ENCODE measurements at regions not wholly inside any gene's neighbourhood (a gene's known extent, or its start where the extent isn't known, plus 50 kb on each side); places are given as distances from the start of the nearest gene placed in this dataset.

DNA sequence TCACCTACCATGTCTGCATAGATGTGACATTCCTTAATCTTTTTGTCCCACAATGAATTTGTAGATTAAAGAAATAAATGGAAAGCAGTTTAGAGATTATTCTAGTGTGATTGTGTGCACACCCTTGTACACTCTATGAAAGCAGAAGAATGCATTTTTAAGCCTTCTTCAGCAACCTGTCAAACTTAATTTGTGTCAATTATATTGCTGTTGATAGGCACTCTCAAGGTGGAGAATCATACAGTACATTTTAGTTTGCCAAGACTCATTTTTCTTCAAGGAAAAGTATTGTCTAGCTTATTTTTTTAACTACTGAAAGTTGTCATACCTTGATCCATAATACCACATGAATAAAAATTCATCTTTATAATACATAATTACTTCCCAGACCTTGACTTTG lies 1898.9 kb downstream of the OLFM4 start:
- H3K79me2 ChIP-seq: no peaks in the 10 kb centered on the region
- H3K9me2 ChIP-seq (replicated peaks; ENCODE audit: insufficient read depth): no peaks in the 10 kb centered on the region
- no peak overlapping the region for H3K4me2 ChIP-seq
- H3K4me1 ChIP-seq (ENCODE audit: insufficient read depth): no peaks in the 10 kb centered on the region
- no peak overlapping the region for H2AFZ ChIP-seq
- H3K36me3 ChIP-seq (replicated peaks; ENCODE audit: insufficient read depth, low read depth): no peaks in the 10 kb centered on the region
- no peak for DNase-seq (ENCODE audit: low spot score)
- H3K9me3 ChIP-seq (ENCODE audit: low read depth): no peaks in the 10 kb centered on the region
- TF ChIP-seq EZH2 (IDR thresholded peaks at IDR 0.05; ENCODE audit: borderline replicate concordance): no peak
- TF ChIP-seq, protein P1, sequence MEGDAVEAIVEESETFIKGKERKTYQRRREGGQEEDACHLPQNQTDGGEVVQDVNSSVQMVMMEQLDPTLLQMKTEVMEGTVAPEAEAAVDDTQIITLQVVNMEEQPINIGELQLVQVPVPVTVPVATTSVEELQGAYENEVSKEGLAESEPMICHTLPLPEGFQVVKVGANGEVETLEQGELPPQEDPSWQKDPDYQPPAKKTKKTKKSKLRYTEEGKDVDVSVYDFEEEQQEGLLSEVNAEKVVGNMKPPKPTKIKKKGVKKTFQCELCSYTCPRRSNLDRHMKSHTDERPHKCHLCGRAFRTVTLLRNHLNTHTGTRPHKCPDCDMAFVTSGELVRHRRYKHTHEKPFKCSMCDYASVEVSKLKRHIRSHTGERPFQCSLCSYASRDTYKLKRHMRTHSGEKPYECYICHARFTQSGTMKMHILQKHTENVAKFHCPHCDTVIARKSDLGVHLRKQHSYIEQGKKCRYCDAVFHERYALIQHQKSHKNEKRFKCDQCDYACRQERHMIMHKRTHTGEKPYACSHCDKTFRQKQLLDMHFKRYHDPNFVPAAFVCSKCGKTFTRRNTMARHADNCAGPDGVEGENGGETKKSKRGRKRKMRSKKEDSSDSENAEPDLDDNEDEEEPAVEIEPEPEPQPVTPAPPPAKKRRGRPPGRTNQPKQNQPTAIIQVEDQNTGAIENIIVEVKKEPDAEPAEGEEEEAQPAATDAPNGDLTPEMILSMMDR (IDR thresholded peaks at IDR 0.05; ENCODE audit: poor library complexity): no peak
- TF ChIP-seq EZH2phosphoT487 (IDR thresholded peaks at IDR 0.05; ENCODE audit: low read depth, severe bottlenecking, unreplicated experiment): no peak
- H3K27ac ChIP-seq: no peak overlapping the region
- H3K27me3 ChIP-seq: no peaks in the 10 kb centered on the region
- no peaks in the 10 kb centered on the region for H4K20me1 ChIP-seq (ENCODE audit: insufficient read depth, poor library complexity, severe bottlenecking)
- H3K4me3 ChIP-seq: no peak overlapping the region

DNA sequence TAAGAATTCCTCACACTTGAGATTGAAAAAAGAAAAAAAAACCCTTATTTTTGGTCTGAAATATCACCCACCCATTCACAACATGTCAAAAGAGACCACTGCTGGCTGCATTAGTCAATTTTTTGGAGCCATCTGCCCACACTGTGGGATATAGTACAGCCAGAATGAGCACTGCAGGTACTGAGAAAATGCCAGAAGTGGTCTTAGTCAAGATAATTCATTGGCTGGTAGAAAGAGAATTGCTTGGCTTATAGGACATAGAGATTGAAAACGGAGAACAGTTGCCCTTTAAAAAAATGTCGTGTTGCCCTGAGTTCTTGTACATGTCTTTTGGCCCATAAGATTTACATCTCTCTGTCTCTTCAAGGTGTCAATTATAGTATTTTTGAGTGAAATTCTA lies 1899.5 kb downstream of the OLFM4 start:
- Histone ChIP-seq H3K27ac (no peak overlapping the region), H3K9me2 (replicated peaks; ENCODE audit: insufficient read depth) (no peaks in the 10 kb centered on the region), H3K79me2 (no peaks in the 10 kb centered on the region), H2AFZ (no peak overlapping the region), H4K20me1 (ENCODE audit: insufficient read depth, poor library complexity, severe bottlenecking) (no peaks in the 10 kb centered on the region), H3K4me3 (no peak overlapping the region), H3K4me1 (ENCODE audit: insufficient read depth) (no peaks in the 10 kb centered on the region), H3K27me3 (no peaks in the 10 kb centered on the region), H3K4me2 (no peak overlapping the region), H3K36me3 (replicated peaks; ENCODE audit: insufficient read depth, low read depth) (no peaks in the 10 kb centered on the region), H3K9me3 (ENCODE audit: low read depth) (no peaks in the 10 kb centered on the region)
- DNase-seq (ENCODE audit: low spot score): no peak
- WGBS (ENCODE audit: low lambda C conversion rate, missing lambda C conversion rate): 88% methylated on average over 2 of the region's 2 CpGs
- TF ChIP-seq, protein P1 (IDR thresholded peaks at IDR 0.05; ENCODE audit: poor library complexity): no peak
- TF ChIP-seq EZH2phosphoT487 (IDR thresholded peaks at IDR 0.05; ENCODE audit: low read depth, severe bottlenecking, unreplicated experiment): no peak
- TF ChIP-seq EZH2 (IDR thresholded peaks at IDR 0.05; ENCODE audit: borderline replicate concordance): no peak

DNA sequence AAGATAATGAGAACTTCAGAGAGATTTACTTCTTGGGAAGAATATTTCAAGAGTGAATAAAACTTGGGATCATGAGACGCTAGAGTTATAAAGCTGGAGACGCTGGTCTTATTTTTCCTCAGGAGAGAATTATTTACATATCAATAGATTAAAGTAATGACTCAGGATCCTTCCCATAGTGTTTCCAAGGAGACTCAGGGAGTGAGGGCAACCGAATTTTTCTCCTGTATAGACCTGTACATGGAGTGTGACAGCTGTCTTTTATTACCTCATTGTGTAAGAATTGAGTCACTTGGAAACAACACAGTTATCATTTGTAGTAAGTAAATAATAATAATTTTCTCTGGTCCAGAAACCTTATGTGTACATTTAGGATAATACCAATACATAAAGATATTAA lies 1905.5 kb downstream of the OLFM4 start:
- Histone ChIP-seq H3K9me2 (replicated peaks; ENCODE audit: insufficient read depth) (no peaks in the 10 kb centered on the region), H3K27ac (no peak overlapping the region), H3K4me1 (ENCODE audit: insufficient read depth) (no peaks in the 10 kb centered on the region), H3K79me2 (no peaks in the 10 kb centered on the region), H3K36me3 (replicated peaks; ENCODE audit: insufficient read depth, low read depth) (no peaks in the 10 kb centered on the region), H4K20me1 (ENCODE audit: insufficient read depth, poor library complexity, severe bottlenecking) (no peaks in the 10 kb centered on the region), H3K4me2 (no peak overlapping the region), H3K9me3 (ENCODE audit: low read depth) (no peaks in the 10 kb centered on the region), H3K27me3 (no peaks in the 10 kb centered on the region), H2AFZ (no peak overlapping the region), H3K4me3 (no peak overlapping the region)
- no peak for DNase-seq (ENCODE audit: low spot score)
- 36% methylated on average over 3 of the region's 3 CpGs for WGBS (ENCODE audit: low lambda C conversion rate, missing lambda C conversion rate)
- TF ChIP-seq EZH2 (IDR thresholded peaks at IDR 0.05; ENCODE audit: borderline replicate concordance) (no peak), EZH2phosphoT487 (IDR thresholded peaks at IDR 0.05; ENCODE audit: low read depth, severe bottlenecking, unreplicated experiment) (no peak)
- TF ChIP-seq, protein P1 (IDR thresholded peaks at IDR 0.05; ENCODE audit: poor library complexity): no peak

DNA sequence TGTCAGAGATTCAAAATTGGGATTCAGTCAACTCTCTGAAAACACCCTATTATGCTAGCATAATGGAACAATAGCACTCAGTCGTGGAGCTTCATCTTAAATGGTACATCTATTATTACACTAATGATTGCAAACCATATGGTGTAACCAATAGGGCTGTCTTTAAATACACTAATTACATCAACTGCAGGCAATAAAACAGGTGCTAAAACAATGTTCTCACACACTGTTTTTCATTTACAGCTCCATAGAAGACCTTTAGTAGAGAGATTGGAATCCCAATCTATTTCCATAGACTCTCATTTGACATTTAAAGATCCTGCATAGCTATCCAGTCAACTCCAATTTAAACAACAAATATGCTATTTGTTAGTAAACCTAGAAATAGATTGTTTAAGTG lies 1917.4 kb downstream of the OLFM4 start:
- H3K79me2 ChIP-seq: no peaks in the 10 kb centered on the region
- no peaks in the 10 kb centered on the region for H4K20me1 ChIP-seq (ENCODE audit: insufficient read depth, poor library complexity, severe bottlenecking)
- H2AFZ ChIP-seq: no peak overlapping the region
- no peaks in the 10 kb centered on the region for H3K27me3 ChIP-seq
- WGBS (ENCODE audit: low lambda C conversion rate, missing lambda C conversion rate): 32% methylated on average over 1 of the region's 1 CpG
- DNase-seq (ENCODE audit: low spot score): no peak
- H3K27ac ChIP-seq: no peak overlapping the region
- TF ChIP-seq, protein P1 (IDR thresholded peaks at IDR 0.05; ENCODE audit: poor library complexity): no peak
- TF ChIP-seq EZH2 (IDR thresholded peaks at IDR 0.05; ENCODE audit: borderline replicate concordance) (no peak), EZH2phosphoT487 (IDR thresholded peaks at IDR 0.05; ENCODE audit: low read depth, severe bottlenecking, unreplicated experiment) (no peak)
- no peak overlapping the region for H3K4me3 ChIP-seq
- H3K9me2 ChIP-seq (replicated peaks; ENCODE audit: insufficient read depth): no peaks in the 10 kb centered on the region
- H3K9me3 ChIP-seq (ENCODE audit: low read depth): no peaks in the 10 kb centered on the region
- no peak overlapping the region for H3K4me2 ChIP-seq
- no peaks in the 10 kb centered on the region for H3K4me1 ChIP-seq (ENCODE audit: insufficient read depth)
- no peaks in the 10 kb centered on the region for H3K36me3 ChIP-seq (replicated peaks; ENCODE audit: insufficient read depth, low read depth)

Measured in hepatocyte (in vitro differentiated cells).